HG03066 (cell line): ENCODE measurements at regions not wholly inside any gene's neighbourhood (a gene's known extent, or its start where the extent isn't known, plus 50 kb on each side); places are given as distances from the start of the nearest gene placed in this dataset.
A peak's percentile ranks its signal among the peaks of the same experiment; 100 is the strongest.
"Not testable (repeated sequence)": the region's sequence is repeated elsewhere in the genome, so short reads cannot be mapped to it uniquely, and the experiment has no call there.

Source experiments
- ATAC-seq: cut with Tn5 transposase; IDR thresholded peaks from one replicate; pipeline ENCODE4 v1.9.1; 2021; ENCODE audit warnings: low read depth; ENCODE audit not compliant: unreplicated experiment

DNA sequence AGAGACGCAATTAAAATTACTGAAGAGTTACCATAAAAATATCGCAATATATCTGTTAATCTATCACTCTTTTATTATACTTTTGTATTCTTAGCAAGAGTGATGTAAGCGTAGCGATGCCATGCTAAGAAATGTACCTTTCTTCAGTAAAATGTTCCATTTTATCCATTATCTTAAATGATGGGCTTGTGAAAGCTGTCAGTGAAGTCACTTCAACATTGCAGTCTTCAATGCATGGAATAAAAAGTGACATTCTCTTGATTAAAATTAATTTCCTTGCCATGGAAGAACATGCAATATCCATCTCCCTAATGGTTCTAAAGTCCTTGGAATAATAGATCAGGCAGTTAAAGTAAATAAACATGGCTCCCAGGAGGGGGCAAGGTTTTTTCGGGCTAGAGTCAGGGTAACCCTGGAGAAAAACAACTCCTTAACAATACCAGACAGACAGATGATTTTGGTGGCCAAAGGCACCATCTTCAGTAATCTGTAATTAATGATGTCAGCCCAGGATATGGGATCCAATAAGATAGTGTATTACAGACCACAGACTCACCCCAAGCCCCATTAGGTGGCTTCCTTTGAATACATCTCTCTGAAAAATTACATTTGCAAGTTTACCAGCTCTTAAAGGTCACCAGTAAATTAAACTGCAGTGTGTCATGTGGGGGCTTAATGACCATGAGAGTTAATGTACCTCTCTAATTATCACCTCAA, 677.1 kb downstream of the DTWD2 start:
- ATAC-seq = no peak

DNA sequence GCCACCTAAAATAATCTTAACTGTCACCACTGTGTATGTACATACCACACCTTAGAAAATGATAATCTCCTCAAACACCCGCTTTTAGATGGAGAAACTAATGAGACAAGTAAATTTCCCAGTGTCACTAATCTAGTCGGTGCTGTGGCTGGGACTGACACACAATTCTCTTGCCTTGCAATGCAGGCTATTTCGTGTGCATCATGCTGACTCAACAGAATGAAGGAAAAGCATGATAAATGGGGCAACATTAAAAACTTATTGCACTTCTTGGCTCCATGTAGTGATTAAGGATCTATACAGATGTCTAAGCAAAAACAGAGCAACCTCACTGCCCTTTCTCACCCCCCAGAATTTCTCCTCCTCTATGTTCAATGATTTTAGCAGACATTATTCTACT, 677.9 kb downstream of the DTWD2 start:
- ATAC-seq = no peak

DNA sequence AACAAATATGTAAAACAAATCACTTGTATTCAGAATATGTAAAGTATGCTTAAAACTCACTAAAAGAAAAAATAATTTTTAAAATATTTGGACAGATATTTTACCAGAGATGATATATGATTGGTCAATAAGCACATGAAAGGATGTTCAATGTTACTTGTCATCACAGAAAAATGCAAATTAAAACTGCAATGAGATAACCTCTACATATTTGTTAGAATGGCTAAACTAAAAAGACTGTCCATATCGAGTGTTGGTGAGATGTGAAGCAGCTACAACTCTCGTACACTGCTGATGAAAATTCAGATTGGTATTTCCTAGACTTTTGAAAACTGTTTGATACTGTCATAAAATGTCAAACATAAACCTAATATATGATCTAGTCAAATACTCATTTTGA, 685.1 kb downstream of the DTWD2 start:
- no peak for ATAC-seq

DNA sequence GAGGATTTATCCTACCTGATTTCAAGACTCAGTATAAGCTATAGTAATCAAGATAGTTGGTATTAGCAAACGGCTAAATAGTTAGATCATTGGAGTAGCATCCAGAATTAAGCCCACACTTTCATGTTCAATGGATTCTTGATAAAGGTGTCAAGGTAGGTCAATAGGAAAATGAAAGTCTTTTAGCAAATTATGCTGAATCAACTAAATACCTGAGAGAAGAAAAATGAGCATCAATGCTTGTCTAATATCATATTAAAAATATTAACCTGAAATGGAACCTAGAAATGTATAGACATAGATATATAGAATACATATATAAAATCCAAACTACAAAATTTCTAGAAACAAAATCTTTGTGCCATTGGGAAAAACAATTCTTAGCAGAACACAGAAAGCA, 685.6 kb downstream of the DTWD2 start:
- ATAC-seq = no peak

DNA sequence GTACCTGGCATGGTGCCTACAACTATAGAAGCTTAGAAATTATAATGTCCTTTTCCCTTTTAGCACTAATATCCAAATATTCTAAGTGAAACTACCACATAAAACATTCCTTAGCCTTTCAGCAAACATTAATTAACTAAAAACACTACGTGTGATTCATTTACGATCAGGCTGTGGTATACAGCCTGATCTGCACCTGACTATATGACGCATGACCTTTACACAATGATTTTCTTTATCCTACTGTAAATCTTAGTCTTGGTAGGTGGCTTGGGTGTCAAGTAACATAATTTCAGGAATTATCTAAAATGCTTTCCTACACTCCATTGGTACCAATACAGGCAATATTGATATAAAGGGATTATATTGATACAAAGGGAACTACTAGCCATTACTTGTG, 686.7 kb downstream of the DTWD2 start:
- ATAC-seq = no peak

DNA sequence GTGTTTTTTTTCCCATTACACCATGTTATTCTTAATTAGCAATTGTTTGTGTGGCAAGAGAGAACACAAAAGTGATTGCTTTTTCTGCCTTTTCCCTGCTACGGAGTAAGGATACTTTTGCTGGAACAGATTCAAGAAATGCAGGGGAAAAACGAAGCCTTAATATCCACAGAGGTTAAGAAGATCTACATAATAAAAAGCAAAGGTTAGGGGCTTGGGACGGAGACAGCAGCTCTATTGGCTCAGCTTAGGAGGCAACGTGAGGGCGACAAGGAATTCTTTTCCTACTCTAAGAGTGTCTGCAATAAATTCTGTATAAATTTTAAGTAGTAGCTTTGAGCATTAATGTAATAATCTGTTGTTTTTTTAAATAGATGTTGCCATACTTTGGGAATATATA, 693.3 kb downstream of the DTWD2 start:
- no peak for ATAC-seq

DNA sequence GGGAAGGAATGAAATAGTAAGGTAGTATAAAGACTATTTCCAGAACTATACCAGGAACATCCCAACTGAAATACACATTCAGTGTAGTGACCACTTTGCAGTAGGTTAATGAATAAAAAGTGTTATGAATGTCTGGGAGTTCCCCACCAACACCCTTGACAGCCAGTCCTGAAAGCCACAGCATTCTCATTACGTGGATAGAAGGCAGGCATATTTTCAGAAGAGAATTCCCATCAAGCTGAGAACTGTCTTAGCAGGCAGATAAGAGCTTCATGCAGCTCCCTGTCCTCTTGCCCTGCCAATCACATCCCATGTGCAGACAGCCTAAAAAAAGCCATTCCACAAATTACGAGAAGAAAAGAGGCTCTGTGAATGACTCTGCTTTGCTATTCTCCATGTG, 695.0 kb downstream of the DTWD2 start:
- no peak for ATAC-seq

DNA sequence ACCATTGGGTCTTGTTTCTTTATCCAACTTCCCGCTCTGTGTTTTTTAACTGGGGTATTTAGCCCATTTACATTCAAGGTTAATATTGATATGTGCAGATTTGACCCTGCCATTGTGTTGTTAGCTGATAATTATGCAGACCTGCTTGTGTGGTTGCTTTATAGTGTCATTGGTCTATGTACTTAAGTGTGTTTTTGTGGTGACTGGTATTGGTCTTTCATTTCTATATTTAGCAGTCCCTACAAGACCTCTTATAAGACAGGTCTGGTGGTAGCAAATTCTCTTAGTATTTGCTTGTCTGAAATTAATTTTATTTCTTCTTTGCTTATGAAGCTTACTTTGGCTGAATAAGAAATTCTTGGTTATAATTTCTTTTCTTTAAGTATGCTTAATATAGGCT, 698.1 kb downstream of the DTWD2 start:
- no peak for ATAC-seq

DNA sequence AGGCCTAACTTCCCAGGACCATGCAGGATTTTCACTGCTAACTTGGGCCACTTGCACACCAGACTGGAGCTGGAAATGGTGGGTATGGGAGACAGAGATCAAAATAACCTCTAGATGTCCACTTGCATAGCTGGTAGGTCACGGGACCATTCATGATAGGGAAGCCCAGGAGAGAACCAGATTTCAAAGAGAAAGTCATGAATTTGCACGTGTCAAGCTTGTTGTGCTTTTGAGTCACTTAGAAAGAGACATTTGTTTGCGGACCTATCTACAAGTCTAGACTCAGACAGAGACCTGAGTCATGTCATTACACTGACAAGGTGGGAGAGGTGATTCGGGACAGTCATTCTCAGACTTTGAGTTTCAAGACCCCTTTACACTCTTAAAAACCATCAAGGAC, 704.1 kb downstream of the DTWD2 start:
- not testable (repeated sequence) for ATAC-seq

DNA sequence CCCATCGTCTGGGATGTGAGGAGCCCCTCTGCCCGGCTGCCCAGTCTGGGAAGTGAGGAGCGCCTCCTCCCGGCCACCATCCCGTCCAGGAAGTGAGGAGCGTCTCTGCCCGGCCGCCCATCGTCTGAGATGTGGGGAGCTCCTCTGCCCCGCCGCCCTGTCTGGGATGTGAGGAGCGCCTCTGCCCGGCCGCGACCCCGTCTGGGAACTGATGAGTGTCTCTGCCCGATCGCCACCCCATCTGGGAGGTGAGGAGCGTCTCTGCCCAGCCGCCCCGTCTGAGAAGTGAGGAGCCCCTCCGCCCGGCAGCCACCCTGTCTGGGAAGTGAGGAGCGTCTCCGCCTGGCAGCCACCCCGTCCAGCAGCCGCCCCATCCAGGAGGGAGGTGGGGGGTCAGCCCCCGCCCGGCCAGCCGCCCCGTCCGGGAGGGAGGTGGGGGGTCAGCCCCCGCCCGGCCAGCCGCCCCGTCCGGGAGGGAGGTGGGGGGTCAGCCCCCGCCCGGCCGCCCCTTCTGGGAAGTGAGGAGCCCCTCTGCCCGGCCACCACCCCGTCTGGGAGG, 705.8 kb downstream of the DTWD2 start:
- not testable (repeated sequence) for ATAC-seq

DNA sequence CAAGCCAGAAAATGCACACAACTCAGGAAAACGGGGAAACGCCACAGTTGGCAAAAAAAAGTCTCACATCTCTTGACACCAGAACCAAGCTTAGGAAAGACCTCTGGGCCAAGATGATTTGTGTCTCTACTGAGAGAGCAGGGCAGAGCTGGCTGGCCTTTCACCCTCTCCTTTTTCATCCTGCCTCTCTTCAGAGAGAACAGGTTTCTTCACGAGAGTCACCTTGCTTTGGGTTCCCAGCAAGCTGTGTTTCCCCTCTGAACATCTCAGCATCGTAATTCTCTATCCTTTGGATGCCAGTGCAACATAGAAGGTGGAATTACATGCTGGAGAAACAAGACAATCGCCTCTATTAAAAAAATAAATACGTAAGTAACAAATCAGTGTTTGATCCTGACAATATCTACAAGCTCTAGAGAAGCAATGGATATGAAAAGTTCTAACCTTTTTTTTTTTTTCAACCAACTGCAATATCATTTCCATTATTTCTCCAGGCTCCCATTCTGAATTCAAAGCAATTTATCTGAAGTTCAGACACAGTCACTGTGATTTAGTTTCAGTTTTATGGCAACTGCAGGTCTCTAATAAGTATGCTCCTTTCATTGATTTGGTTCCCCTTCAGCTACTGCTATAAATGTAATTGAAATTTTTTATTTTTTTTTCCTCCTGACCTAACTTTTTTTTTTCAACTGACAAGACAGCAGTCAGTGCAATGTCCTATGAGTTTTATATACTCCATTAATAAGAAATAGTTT, 708.6 kb downstream of the DTWD2 start:
- ATAC-seq = no peak

DNA sequence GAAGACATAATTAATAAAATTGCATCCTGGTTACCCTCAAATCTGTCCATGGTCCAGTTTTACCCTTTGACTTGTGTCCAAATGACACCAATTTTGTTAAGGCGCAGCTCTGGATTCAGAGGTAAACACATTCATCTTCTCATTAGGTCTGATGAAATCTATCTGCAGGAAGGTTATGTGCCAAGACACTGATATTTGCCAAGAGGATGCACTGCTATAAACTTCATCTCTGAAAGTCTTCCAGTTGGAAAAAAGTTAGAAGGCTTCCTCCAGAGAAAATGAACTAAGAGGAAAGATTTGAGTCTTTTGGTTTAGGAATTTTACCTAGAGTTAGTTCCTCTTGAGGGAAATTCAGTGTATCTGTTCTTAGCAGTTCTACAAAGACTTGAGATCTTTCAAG, 717.8 kb downstream of the DTWD2 start:
- ATAC-seq = no peak

DNA sequence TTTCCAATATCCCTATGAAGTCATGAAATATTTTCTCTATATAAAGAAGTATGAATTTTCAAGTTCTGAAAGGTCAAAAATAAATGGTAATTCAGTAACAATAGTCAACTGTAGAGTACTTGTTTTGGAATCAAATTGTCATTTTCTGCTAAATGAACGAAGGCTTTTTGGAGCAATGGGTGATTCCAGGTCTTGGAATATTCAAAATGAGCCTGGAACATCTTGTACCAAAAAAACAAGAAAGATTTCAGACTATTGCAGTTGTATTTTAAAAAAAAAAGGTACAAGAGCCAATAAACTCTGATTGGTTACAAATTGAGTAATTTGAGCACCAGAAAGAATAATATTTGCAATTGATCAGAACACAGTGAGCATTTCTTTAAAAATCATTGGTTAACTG, 730.1 kb downstream of the DTWD2 start:
- ATAC-seq = no peak

DNA sequence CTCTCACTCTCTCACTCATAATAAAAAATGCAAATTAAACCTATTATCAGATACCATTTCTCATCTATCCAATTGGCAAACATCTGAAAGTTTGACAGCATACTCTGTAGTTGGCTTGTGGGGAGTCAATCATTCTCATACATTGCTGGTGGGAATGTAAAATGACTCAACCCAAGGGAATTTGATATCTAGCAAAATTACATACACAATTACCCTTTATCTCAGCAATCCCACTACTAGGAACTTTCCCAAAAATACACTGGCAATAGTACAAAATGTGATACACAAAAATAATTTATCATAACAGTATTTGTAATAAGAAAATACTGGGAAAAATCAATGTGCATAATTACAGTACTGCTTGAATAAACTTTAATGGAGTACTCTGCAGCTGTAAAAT, 731.3 kb downstream of the DTWD2 start:
- ATAC-seq = no peak

DNA sequence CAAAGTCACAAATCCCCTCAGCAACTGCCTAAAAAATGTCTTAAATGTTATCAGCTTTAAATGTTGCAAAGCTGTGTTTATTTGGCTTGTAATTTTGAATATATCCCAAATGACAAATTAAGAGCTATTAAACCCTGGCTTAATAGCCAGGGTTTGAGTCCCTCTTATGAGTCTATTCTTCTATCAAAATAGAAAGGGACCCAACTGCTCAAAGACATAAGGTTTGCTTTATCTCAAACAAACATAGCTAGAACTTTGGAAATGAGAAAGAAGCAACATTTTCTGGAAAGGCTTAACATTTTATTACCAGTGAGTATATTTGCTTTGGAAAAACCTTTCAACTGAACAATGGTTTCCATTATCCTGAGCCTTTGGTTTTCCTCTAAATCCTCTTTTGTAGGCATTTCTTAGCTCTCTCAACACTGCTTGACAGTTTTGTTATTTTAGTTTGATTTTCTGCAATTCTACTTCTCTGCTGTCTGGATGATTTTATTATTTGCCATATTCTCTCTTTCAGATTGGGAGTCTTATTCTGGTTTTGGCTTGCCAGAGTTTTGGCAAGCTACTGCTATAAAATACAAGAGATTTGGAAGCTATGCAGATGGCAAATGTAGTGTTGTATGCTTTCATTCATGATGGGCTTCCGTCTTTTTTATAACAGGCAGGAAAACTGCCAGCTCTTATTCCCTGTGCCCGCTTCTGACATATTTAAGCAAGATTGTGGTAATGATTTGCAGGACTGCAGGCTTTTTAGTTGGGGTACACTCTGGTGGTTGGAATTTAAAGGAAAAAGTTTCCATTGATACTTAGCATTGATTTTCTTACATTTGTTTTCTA, 734.9 kb downstream of the DTWD2 start:
- no peak for ATAC-seq

DNA sequence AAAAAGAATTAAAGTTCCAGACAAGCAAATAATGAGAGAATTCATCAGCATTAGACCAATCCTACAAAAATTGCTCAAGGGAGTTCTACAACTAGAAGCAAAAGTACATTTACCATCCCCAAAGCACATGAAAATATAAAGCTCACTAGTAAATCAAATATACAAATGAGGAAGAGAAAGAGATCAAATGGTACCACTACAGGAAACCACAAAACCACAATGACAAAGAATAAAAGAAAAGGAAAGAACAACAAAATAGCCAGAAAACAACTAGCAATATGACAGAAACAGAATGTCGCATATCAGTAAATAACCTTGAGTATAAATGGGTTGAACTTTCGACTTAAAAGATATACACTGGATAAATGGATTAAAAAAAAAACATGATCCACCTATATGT, 739.0 kb downstream of the DTWD2 start:
- no peak for ATAC-seq

DNA sequence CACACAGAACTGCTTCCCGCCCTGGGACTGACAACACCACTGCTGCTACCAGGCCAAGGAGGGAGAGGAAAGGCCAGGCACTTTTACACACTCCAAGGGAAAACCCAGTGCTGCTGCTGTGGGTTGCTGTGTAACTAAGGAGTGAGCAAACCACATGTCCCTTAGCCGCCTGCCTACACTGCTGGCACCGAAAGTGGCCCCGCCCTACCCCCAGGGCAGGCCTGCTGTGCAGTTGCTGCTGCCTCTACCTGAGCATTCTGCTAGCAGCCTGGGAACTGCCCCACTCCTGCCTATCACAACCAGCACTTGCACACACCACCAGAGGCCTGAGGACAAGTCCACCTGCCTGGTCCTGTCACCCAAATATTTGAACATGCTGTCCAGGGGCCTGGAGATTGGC, 740.9 kb downstream of the DTWD2 start:
- no peak for ATAC-seq

DNA sequence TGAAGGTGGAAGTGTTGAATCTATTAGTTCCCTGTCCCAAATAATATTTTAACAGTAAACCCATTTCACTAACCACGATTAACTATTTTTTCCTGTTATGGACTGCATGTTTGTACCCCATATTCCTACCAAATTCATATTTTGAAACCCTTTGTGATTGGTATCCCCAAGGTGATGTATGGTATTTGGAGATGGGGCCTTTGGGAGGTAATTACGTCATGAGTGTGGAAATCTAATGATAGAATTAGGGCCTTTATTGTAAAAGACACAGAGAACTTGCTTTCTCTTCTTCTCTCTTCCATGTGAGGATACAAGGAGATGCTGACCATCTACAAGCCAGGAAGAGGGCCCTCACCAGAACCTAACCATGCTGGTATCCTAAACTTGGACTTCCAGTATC, 744.7 kb downstream of the DTWD2 start:
- no peak for ATAC-seq

DNA sequence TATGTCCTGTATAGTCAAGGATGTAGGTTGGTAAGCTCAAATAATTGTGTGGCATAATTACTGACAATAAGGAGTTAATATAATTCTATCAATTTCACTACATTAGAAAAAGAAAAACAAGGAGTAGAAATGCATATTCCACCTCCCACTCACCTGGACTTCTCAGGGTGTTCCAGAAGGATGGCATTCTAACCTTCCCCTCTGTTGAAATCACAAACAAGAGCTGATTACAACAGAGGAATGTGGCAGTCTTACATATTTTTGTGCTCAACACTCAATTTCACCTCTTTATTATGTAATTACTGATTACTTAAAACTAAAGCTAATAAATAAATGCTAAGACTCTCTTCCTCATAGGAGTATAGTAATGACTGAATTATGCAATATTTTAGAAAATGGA, 745.3 kb downstream of the DTWD2 start:
- ATAC-seq = no peak

DNA sequence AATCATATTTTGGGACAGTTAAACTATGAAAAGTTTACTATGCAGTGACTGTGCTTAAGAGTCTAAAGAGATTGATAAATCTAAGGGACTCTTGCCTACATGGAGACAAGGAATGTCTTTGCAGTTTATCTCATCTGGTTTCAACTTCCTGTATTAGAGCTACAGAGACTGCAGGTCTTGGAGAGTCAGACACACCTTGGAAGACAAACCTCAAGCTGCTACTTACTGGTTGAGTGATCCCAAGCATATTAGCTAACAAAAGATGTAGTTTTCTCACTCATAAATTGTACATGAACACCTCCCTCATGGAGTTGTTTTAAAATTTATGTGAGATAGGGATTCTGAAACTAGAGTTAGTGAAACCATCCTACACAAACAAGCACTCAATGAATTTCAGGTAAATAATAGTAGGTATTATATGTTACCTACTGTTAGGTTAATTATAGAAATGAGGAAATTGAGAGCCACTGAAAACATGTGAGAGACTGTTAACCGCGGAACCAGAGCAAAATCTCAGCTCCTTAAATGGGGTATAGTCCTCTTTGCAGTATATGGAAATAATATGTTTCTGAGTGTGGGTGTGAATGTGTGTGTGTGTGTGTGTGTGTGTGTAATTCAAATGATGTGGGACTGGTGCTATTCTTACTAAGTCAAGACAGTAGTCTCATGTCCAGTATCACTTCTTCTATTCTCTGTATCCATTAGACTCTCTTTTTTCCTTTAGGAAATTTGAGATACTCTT, 752.1 kb downstream of the DTWD2 start:
- ATAC-seq = peak; percentile 68
